HG03571 (cell line): ENCODE measurements at regions not wholly inside any gene's neighbourhood (a gene's known extent, or its start where the extent isn't known, plus 50 kb on each side); places are given as distances from the start of the nearest gene placed in this dataset.
"Not testable (repeated sequence)": the region's sequence is repeated elsewhere in the genome, so short reads cannot be mapped to it uniquely, and the experiment has no call there.

Source experiments
- ATAC-seq: cut with Tn5 transposase; IDR thresholded peaks from one replicate; pipeline ENCODE4 v1.9.1; 2021; ENCODE audit not compliant: unreplicated experiment

- no peak for ATAC-seq
These were observed 74.7 kb upstream of the VPREB1 start for GRCh38 chr22:22169923-22170322.

DNA sequence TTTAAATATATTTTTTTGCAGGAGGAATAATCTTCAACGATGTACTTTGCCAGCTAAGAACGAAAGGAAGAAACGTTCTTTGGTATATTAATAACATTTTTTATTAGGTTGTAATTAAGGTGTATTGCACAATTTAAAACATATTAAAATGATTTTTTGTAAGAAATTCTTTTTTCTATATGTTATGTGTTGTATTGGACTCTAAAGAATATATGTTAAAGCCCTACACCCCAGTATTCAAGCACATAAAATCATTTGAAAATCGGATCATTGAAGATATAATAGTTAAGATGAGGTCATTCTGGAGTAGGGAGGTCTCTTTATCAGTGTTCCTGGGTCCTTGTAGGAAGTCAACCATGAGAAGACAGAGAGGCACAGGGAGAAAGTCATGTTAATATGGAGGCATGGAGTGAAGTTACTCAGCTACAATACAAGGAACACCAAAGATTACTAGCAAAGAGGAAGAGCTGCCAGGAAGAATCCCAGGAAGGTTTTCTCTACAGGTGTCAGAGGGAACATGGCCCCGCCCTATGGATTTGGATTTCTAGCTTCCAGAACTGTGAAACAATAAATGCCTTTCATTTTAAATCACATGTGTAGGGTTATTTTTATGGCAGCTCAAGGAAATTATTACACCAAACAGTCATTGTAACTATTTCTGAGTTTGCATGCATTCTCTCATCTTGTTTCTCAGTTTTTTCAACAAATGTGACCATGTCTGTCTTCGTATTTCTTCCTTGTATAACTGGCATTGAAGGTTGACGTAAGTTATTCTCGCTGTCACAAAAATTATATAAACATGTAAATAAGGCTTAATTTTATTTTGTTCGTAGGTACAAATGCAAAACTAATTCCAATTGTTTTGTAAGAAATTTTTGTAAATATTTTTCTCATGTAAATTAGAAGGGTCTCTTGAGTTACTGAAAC lies 75.4 kb upstream of the VPREB1 start:
- ATAC-seq = no peak

- ATAC-seq = peak; percentile 40
These were observed 76.2 kb upstream of the VPREB1 start for GRCh38 chr22:22168190-22168940.

- peak; percentile 72 for ATAC-seq
These were observed 76.8 kb upstream of the VPREB1 start for GRCh38 chr22:22167791-22168189.

- ATAC-seq = no peak
These were observed 77.5 kb upstream of the VPREB1 start for GRCh38 chr22:22166941-22167713.

DNA sequence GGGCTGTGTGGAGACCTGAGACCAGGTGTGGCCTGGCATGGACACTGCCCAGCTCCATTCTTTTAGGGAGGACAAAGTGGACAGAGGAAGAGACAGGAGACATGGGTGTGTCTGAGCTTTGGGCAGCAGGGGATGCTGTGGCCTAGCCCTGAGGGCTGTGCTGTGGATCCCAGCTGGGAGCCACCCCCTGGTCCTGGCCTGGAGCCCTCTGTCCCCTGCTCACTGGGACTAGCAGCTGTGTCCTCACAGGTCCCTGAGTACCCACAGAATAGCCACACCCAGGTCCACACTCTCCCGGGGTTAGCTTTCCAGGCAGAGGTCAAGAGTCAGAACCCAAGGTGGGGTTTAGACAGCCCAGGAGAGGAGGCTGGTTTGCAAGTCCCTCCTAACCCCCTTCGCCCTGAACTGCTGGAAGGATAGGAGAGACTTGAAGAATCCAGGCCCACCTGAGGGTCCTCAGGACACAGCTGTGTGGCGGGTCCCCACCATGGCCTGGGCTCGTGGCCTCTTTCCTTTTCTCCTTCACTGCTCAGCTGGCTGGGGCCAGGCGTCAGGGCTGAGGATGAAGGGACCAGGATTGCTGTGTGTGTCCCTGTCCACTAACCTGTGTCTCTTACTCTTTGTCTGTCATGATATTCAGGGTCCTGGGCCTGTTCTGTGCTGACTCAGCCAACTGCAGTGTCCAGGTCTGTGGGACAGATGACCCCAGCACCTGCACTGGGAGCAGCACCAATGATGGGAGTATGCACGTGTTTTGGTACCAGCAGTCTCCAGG lies 78.5 kb upstream of the VPREB1 start:
- ATAC-seq = no peak

DNA sequence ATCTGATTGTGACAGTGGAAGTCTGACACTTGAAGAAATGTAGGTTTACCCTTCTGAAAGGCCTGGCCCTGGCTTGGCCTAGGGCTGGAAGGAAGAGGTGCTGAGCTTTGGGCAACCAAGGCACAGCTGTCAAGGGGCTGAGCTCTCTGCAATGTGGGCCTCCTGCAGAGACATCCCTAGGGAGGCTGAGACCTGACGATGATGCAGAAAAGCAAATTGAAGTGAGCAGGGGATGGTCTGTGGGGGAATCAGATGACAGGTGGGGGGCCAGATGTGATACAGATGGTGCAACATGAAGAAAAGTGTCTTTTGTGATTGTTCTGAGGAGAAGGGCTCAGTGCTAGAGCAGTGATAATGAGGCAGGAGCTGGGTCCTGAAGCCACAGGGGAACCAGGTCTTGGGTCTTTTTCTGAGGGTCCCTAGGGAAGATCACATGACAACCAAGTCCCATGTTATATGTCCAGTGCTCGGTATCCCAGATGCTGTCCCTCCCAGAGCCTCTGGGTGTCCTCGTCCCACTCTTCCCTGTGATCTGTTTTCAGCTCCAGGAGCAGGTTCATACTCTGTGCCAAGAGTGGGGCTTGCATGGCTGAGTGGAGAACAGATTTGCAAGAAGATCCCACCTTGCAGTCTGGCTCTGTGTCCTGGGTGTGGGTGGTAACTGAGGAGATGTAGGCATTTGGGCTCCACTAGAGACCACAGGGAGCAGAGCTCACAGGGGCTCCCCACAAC lies 79.9 kb upstream of the VPREB1 start:
- ATAC-seq = no peak

DNA sequence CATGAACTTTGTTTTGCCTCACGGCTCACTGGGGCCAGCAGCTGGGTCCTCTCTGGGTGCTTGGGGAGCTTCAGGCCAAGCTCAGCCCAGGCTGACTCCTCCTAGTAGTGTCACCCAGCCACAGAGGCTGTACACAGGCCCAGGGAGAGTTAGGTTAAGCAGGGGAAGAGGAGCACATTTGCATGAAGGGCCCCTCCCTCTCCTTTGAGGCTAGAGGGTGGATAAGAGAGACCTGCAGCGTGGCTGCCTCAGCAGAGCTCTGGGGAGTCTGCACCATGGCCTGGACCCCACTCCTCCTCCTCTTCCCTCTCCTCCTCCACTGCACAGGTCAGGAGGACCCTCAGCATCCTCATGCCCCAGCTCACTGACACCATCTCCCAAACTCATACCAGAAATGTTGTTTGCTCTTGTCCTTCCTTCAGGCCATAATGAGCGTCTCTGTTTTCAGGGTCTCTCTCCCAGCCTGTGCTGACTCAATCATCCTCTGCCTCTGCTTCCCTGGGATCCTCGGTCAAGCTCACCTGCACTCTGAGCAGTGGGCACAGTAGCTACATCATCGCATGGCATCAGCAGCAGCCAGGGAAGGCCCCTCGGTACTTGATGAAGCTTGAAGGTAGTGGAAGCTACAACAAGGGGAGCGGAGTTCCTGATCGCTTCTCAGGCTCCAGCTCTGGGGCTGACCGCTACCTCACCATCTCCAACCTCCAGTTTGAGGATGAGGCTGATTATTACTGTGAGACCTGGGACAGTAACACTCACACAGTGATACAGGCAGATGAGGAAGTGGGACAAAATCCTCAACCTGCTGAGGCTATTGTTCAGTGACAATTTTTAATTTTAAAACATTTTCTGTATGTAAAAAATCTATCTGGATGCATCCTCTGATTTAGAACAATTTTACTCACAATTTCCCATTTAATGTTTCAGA lies 82.4 kb upstream of the VPREB1 start:
- ATAC-seq = peak; percentile 55

- not testable (repeated sequence) for ATAC-seq
These were observed 83.8 kb upstream of the VPREB1 start for GRCh38 chr22:22160768-22161167.

- no peak for ATAC-seq
These were observed 85.2 kb upstream of the VPREB1 start for GRCh38 chr22:22159384-22159783.

GRCh38 chr22:22158965-22159364 lies 85.6 kb upstream of the VPREB1 start:
- ATAC-seq = no peak

DNA sequence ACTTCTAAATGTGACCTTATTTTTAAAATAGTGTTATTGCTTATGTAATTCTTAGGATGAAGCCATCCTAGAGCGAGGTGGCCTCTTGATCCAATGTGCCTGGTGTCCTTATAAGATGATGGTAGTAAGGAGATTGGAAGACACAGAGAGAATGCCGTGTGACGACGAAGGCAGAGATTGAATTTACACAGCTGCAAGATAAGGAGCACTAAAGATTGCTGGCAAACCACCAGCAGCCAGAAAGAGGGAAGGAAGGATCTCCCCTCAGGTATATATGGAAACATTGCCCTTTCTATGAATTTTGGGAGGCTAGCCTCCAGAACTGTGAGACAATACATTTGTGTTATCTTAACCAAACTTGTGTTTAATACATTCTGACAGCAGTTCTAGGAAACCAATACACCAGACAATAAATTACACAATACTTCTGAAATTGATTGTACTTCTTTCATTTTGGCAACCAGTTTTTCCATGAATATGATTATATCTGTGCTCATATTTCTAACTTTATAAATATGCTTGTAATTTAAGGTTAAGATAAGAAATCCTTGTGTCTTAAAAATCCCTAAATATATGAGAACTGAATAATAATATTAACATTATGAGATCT lies 86.3 kb upstream of the VPREB1 start:
- ATAC-seq = no peak

- no peak for ATAC-seq
These were observed 87.2 kb upstream of the VPREB1 start for GRCh38 chr22:22157348-22157725.

DNA sequence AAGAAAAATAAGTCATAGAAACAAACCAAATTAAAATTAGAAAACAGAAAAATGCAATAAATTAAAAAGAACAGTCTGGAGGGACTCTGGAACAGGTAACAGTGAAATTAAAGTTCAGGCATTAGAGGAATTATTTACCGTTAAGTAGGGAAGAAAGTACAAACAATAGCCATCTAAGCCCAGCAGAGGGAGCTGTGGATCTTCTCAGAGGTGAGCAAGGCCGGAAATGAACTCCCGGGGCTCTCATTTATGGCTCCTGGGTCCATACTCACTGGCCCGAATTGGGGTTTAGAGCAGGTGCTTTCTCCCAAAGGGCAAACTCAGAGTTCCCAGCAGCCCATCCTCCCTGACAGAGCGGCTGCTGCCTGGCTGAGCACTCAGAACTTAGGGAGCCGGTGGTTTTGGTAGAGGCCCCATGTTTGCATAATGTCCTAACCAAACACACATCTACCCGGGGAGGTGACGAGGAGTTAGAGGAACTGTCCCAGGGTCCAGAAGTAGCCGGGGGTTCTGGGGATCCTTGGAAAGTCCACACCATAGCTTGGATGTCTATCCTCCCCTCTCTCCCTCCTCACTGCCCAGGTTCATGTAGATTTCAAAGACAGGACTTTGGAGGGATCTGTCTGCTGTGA lies 87.8 kb upstream of the VPREB1 start:
- no peak for ATAC-seq

DNA sequence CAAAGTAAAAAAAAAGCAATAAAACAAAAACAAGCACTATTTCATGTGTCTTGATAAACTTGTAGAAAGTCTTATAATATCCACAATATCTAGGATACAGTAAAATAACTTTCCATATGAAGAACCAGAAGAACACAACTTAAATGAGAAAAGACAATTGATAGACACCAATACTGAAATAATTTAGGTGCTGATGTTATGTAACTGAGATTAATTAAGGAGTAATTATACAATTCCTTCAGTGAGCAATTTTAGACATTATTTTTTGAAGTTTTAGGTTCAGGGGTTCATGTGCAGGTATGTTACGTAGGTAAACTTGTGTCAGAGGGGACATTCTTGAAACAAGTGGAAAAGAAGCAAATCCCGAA lies 88.3 kb upstream of the VPREB1 start:
- no peak for ATAC-seq

DNA sequence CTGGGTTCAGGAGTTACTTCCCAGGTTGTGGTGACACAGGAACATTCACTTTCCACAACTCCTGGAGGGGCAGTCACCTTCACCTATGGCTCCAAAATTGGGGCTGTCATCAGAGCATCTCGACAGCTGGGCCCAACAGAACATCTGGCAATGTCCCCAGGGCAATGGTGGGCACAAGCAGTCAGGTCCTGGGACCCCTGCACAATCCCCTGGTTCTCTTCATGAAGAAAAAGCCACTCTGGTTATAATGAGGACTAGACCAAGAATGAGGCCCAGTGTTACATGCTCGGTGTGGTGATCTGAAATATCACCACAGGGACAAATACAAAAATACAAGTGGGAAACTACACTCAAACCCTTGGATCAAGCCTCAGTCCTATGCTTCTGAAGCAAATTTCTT lies 89.0 kb upstream of the VPREB1 start:
- ATAC-seq = no peak

- ATAC-seq = no peak
These were observed 89.4 kb upstream of the VPREB1 start for GRCh38 chr22:22155146-22155545.

DNA sequence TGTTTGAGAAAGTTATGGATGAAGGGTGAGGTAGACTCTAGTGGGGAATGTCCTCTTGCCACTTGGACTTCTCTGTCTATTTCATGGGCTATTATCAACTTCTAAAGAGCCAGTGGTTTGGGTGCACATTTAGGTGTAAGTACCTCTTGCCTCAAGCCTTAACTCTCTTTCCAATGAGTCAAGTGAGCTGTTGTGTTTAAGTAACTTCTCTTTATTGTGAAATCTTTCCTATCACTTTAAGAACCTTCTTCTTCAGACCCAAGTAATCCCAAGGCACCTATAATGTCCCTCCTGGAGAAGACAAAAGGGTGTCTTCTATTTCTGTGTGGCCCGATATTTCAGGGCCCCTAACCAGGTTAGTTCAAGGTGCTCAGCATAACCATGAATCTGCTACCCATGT lies 90.5 kb upstream of the VPREB1 start:
- no peak for ATAC-seq
